GM21576 (cell line): ENCODE measurements at regions not wholly inside any gene's neighbourhood (a gene's known extent, or its start where the extent isn't known, plus 50 kb on each side); places are given as distances from the start of the nearest gene placed in this dataset.

Experiments
- ATAC-seq: cut with Tn5 transposase; IDR thresholded peaks from one replicate; pipeline ENCODE4 v1.9.1; 2021; ENCODE audit warnings: mild to moderate bottlenecking, moderate library complexity; ENCODE audit not compliant: unreplicated experiment

DNA sequence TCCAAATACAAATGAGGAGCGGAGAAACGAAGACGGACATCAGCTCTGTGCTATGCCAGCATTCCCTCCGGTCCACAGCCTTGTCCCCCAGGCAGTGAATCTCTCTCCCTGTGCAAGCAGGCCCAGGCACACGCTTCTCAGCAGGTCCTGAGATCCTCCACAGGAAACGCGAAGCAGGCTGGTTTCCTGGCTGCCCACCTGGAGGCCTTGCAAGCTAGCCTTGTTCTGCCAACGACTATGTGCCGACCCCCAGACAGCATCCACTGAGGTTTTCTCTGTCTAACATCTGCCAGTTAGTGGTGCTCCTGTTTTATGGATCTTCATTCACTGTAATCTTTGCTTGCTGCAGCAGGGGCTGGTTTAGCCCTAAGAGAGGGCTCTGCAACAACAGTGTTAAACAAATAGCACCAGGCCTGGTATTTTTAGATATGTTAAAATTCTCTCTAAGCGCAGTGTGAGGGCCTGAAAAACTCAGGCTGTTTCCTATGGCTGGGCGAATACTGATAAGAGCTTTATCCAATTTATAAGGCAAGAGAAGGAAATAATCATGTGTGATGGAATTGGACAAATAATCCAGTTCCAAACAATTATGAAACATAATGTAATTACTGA is 386.0 kb upstream of the ARID1B start:
- no peak for ATAC-seq

DNA sequence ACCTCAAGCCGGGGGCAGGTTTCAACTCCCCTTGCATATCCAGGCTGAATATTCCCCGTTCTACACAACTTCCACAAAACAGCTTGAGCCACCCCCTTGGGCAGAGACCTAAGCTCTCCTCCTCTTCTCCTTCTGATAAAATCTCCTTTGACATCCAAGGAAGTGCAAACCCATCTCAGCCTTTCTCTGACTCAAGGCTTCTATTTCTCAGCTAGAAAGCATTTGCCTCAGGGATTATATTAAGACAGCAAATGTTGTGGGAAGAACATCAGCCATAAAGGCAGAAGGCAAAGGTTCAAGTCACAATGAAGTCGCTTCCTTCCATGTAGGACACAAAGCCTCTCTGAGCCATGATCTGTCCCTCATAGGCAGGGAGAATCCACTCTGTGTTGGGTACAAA is 386.6 kb upstream of the ARID1B start:
- no peak for ATAC-seq

DNA sequence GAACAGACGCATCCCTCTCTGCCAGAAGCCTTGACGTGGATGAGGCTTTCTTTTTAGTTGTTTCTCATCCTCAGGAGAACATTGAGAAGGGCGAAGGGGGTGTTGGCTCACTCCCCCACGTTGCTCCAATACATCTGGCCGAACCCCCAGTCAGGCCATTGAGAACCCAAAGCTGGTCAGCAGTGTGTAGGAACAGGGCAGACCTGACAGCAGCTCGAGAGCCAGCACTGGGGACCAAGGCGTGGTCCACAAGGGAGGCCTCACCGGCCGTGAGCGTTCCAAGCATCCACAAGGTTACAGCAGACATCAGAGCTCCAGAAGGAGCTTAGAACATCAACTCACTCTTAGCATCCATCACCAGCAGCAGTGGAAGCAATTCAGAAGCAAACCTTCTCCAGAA is 387.9 kb upstream of the ARID1B start:
- ATAC-seq: no peak

DNA sequence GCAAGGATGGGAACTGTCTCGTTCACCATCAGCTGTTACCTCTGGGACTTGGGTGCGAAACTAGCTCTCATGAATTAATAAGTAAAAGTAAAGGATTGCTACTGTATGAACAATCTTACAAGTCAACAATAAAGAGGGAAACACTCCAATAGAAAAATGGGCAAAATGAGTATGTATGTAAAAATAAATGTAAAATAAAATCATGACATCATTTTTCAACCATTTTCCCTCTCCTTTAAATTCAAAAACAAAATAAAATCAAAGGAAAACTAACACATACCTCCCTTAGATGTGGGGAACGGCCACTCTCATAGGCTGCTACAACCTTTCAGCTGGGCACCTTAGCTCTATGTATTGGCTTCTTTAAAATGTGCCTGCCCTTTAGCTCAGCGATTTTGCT is 389.7 kb upstream of the ARID1B start:
- ATAC-seq: no peak

DNA sequence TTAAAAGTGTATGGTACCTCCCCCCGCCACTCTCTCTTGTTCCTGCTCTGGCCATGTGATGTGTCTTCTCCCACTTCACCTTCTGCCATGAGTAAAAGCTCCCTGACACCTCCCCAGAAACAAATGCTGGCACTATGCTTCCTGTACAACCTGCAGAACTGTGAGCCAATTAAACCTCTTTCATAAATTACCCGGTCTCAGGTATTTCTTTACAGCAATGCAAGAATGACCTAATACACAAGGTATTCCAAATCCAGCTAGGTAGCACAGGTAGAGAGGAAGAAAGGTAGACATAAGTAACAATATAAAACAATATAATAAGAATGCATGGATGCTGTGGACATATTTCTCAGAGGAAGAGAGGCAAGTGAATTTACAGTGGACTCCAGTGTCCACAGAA is 394.1 kb upstream of the ARID1B start:
- no peak for ATAC-seq

DNA sequence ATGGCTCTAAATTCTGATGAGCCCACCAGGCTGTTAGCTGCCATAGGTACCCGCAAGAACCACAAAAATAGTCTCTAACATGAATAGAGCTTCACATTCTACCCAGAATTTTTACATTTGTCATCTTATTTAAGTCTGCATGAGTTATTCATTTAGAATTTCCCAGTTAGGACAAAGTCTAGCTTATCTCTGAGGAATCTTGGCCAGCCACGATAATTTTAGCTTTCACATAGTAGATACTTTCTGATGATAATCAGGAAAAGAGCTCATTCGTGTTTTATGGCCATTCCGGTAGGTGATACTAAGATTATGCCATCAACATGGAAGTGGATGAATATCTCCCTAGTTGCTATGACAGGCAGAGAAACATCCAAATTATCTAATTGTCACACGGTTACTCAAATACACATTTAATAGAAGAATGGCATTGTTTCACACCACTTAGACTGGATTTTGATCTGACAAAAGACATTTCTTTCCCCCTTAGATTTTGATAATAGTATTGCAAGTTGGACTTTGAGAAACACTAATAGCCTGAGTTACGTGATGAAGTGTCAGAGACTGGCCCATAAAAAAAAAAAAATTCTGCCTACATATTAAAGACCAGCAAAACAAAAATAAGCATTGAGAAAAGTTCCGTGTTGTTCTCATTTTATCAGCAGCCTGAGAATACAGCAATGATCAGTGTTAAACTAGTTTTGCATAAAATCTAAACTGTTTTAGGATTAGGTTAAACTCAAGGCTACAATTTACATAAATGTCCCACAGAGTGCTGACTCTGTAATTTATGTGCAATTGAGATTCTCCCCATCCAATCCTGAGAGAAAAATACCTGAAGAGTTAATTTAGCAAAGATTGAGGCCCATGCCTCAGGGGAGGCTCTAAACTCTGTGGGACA is 397.5 kb upstream of the ARID1B start:
- ATAC-seq: no peak

DNA sequence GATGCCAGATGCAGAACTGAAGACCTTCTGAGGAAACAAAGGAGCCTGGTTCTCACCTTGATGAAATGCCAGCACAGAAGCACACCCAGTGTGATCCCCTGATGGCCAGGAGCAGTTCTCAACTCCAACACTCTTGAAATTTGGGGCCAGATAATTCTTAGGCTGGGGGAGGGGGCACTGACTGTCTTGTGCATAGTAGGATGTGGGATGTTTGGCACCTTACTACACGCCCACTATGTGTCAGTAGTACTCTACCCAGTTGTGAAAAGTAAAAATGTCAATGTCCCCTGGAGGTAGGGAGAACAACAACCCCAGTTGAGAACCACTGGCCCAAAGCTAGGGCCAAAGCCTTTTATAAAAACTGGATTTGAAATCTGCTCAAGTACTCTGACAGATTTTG is 398.3 kb upstream of the ARID1B start:
- no peak for ATAC-seq

DNA sequence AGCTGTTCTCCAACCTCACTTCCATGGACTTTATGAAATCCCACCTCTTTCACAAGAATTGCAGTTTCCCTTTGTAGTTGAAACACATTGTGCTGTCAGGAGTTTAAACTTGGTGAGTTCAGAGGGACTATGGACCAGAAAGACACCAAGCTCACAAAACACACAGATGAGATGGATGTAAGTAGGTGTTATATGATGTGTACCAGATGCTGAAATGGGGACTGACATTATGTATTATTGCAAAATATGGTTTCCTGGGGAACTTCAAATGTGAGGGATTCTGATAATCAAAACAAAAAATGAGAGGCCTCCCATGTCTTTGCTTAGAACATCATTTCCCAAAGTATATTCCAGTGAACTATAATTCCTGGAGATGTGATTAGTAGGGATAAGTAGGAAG is 401.1 kb upstream of the ARID1B start:
- no peak for ATAC-seq

DNA sequence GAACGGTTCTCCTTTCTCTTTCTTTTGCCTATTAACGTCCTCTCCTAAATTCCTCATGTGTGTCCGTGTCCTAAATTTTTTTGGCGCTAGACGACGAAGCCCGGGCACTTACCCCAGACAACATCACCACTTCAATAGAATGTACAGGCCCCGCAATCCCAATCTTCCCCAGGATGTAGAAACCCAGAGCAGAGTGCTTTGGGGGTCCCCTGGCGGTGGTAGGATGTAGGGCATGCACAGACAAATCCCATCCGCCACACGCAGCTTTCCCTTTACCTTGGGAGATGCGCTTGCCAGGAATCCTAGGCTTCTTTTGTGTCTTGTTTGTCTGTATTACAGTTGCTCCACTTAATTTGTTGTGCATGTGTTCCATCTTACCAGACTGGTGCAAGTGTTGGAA is 417.3 kb upstream of the ARID1B start:
- no peak for ATAC-seq

DNA sequence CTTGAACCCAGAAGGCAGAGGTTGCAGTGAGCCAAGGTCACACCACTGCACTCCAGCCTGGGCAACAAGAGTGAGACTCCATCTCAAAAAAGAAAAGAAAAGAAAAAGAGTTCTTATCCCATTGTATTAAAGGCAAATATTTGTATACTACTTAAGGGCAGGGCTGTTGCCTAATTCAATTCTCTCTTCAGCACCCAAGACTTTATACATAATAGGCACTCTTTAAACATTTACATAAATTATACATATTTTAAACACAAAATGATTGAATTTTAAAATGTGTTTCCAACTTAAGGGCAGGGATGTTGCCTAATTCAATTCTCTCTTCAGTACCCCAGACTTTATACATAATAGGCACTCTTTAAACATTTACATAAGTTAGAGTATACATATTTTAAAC is 424.3 kb upstream of the ARID1B start:
- no peak for ATAC-seq

DNA sequence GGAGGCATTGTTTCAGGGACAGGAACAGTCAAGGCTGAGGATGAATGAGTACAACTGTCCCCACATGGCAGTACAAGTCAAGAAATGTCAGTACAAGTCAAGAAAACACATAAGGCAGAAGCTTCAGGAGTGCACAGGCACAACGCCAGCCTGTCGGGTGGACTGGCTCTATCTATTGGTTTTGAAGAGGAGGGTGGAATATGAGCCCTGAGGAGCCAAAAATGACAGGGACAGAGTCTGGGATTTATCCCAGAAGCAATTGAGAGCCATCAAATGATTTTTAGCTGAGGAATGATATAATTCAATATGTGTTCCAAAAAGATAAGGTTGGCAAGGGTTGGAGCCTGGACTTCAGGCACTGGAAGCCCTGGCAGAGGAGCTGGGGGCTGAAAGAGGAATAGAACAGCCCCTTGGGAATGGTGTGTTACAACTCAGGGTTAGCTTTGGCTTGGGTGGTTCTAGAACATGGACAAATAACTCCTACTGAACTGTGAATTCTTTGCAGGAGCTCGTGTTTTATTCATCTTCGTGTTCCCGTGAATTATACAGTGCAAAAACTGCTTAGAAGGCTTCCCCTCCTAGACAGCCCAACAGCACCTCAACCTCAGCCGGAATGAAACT is 425.7 kb upstream of the ARID1B start:
- no peak for ATAC-seq

DNA sequence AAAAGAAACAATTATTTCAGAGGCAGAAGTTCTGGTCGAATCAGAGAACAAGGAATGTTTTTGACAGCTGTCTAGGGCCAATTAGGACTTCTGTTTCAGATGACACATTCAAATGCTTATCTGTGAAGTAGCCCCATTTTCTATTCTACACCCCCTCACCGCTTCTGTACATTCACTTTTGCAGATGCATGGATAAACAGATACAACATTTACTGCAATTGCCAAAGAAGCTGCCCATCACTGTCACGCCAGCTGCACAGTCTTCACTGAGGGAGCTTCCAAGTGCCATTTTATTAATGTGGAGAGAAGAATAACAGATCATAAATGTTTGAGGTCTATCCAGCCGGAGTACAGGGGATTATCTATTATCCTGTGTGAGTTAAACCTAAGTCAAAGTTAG is 426.8 kb upstream of the ARID1B start:
- ATAC-seq: no peak

DNA sequence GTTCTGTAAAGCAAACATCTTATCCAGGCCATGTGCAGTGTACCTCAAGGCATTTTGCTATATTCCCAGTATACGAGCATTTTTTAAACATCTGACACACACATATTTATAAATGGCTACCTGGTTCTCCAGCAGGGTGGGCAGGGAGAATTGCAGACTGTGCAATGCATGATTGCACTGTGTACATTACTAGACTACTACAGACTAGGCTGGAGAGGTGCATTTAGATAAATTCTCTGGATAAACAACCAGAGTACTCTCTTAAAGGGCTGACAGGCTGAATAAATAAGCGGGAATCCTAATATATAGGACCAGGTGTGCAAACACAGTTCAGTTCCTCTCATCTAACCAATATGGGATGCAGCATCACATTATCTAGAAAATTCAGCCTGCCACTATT is 428.3 kb upstream of the ARID1B start:
- no peak for ATAC-seq

DNA sequence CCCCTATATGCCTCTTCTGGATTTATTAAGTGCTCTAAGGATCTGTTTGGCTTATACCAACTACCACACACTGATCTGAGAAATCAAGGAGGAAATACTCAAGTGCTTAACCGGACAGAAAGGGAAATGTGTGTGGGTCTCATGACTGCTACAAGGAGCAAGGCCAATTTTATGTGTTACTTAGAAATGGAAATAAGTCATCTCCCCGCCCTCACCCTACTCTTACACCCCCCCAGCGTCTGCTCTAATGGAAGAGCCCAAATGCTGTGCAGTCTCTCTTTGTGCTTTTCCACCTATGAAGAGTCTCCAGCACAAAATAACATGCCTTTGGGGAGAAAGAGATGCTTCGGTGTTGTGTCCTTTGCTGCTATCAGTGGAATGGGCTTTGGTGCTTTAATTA is 428.8 kb upstream of the ARID1B start:
- ATAC-seq: no peak

DNA sequence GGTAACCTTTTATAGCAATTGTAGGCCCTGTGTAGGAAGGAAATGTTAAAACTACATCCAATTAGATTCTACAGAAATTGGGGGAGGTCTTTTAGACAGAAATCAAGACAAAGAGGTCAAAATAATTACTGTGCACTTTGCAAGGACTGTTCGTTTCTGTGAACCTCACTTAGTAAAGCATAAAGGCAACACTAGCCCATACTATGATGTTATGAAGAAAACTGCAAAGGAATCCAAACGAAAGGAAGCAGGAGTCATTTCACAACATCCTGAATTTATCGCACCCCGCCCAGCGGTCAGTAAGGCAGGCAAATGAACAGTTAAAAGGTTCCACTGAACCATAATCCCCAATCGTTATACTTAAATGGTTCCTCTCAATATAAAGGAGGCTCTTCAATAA is 429.5 kb upstream of the ARID1B start:
- no peak for ATAC-seq

DNA sequence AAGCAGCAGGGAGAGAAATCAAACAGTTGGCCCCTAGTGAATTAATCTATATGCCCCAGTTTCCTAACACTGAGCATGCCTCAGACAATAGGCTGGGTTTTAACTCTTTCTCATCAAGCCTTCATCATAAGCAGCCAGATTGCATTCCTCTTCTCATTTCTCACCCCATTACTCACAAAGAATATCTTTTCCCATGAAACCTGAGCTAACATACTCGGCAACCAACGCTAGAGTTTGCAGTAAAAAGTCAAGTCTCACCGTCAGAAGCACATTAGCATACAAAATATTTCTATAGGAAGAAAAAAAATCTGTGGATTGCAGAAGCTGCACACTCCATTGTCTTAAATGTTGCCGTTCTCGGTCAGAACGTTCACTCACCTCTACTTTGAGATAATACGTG is 429.9 kb upstream of the ARID1B start:
- ATAC-seq: no peak

DNA sequence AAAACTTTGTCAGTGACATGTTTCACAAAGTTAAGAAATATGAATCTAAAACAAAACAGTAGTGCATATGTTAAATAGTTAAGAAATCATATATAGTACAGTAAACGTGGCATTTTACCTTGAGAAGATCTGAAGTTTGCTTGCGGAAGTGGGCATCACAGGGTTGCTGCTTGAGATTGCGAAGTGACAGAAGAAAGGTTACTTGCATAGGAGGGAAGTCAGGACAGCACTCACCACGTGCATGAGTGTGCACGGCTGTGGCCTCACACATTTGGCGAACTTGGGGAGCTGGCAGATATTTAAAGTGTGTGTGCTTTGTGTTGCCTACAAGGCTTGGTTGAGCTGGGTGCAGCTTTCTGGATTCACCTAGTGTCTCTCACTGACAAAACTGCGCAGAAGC is 431.5 kb upstream of the ARID1B start:
- ATAC-seq: no peak

DNA sequence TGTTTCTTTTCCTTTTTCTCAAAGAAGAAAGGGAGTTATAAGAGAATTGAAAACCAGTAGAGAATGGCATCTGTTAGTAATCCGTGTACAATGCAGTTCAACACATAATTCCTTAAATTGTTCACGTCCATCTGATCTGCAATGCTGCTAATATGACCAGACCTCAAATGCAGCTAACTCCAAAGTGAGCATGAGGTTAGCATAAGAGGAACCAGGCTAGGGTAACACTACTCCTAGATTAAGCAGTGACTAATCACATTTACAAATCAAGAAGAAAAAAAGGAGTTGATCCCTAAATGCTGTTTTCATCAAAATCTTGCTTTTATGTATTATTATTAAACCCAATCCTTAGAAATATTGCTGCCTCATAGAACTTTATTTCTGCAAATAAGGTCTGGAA is 432.7 kb upstream of the ARID1B start:
- ATAC-seq: no peak

DNA sequence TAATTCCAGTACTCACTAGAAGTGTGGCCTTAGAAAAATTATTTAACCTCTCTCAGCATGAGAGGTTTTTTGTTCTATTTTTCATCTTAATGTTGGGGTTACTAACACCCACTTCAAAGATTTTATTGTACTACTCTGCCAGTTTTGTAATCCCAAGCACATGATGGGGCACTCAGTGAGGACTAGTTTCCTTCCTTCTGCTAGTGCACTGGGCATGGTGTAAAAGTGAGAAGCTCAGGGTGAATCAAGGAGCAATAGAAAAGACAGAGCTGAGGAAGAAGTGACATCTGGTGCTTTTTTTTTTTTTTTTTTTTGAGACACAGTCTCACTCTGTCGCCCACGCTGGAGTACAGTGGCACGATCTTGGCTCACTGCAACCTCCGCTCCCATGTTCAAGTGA is 439.4 kb upstream of the ARID1B start:
- no peak for ATAC-seq

DNA sequence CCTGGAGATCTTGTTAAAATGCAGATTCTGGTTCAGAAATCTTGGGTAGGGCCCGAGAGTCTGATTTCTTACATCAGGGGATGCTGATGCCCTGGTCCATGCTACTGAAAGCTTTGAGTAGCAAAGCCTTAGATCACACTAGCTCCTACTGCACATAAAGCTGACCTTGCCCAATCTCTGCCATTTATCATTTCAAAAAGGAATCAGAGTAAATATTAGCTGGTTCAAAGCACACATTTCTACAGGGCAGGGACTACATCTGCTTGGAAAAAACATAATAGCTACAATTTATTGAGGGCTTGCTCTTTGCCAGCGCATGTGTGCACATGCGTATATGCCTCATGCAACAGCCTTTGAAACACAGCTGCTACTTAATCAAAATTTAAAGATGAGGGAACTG is 440.4 kb upstream of the ARID1B start:
- no peak for ATAC-seq

DNA sequence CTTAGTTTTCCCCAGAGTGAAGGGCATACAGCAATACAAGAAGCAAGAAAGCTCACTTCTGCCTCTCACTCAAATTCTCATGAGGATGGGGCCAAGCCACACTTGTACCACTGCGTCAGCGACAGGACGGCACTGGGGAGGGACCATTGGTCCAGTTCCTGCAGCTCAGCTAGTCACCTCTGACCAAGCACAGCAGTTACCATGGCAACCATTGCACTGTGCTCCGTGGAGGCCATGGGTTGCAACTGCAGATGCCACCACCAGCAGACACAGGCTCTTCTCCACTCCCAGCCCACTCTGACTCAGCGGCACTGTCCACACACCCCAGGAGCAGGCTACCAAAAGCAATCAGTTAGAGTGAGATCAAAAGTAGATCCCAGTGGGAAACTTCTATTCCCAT is 441.1 kb upstream of the ARID1B start:
- no peak for ATAC-seq

DNA sequence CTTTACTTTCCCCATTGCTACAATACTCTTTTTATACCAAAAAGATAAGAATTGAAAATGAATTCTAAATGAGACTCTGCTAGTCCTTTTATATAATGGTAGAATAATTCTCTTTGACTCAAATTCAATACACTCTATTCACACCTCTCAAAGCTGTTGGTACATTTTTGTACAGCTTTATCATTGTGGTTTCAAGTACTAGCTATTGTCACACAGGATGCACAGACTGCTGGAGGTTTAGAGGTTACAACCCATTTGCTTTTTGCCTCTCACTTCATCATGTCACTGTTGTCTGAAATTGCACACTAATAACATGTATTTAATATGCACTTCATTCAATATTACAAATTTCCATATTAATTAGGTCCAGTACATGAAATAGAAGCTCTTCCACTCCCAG is 442.2 kb upstream of the ARID1B start:
- ATAC-seq: no peak
